Smooth muscle cell (in vitro differentiated cells): ENCODE measurements at regions not wholly inside any gene's neighbourhood (a gene's known extent, or its start where the extent isn't known, plus 50 kb on each side); places are given as distances from the start of the nearest gene placed in this dataset.

Experiments used
- DNase-seq: peaks from one replicate; lab custom pipeline; 2025; ENCODE audit not compliant: unreplicated experiment; lab: John Stamatoyannopoulos, UW
- H2AFZ ChIP-seq: fragments of 200-600 bp; sonication (generic); 2 replicates; pipeline ENCODE4 v1.6.0; 2016; ENCODE audit warnings: antibody characterized with exemption, low read depth, mild to moderate bottlenecking
- H3F3A ChIP-seq: fragments of 200-600 bp; sonication (generic); 2 replicates; pipeline ENCODE4 v1.6.0; 2017; ENCODE audit warnings: antibody characterized with exemption, low read depth
- H3K27ac ChIP-seq: fragments of 200-600 bp; sonication (generic); 2 replicates; pipeline ENCODE4 v1.5.1; 2016; ENCODE audit warnings: low read depth, mild to moderate bottlenecking
- H3K27me3 ChIP-seq: fragments of 200-600 bp; sonication (generic); 2 replicates; pipeline ENCODE4 v1.6.1; 2016; ENCODE audit warnings: low read depth, mild to moderate bottlenecking
- H3K36me3 ChIP-seq: fragments of 200-600 bp; sonication (generic); 2 replicates; pipeline ENCODE4 v1.5.1; 2016; ENCODE audit warnings: low read depth
- H3K4me1 ChIP-seq: fragments of 200-600 bp; sonication (generic); 2 replicates; pipeline ENCODE4 v1.5.1; 2016; ENCODE audit warnings: low read depth
- H3K4me2 ChIP-seq: fragments of 200-600 bp; sonication (generic); 2 replicates; pipeline ENCODE4 v1.6.0; 2016; ENCODE audit warnings: mild to moderate bottlenecking
- H3K4me3 ChIP-seq: fragments of 200-600 bp; sonication (generic); 2 replicates; pipeline ENCODE4 v1.5.1; 2016; ENCODE audit warnings: mild to moderate bottlenecking
- H3K79me2 ChIP-seq: fragments of 200-600 bp; sonication (generic); 2 replicates; pipeline ENCODE4 v1.6.0; 2016; ENCODE audit warnings: low read depth, mild to moderate bottlenecking
- H3K9ac ChIP-seq: fragments of 200-600 bp; sonication (generic); 2 replicates; pipeline ENCODE4 v1.6.0; 2016; ENCODE audit warnings: low read depth
- H3K9me3 ChIP-seq: fragments of 200-600 bp; sonication (generic); replicated peaks from 2 replicates; pipeline ENCODE4 v1.5.1; 2016; ENCODE audit warnings: low read depth
- H4K20me1 ChIP-seq: fragments of 200-600 bp; sonication (generic); 2 replicates; pipeline ENCODE4 v1.6.0; 2016; ENCODE audit warnings: low read depth
- WGBS: methylation state at CpG from one replicate; pipeline ENCODE4 v1.1.7; 2016; ENCODE audit warnings: low lambda C conversion rate; 5-methylcytosine and 5-hydroxymethylcytosine counted together
- TF ChIP-seq, protein P1 (sequence below): fragments of 200-600 bp; sonication (generic); IDR thresholded peaks from 2 replicates; pipeline ENCODE4 v1.5.1; 2017; ENCODE audit warnings: borderline replicate concordance, mild to moderate bottlenecking, antibody characterized with exemption; ENCODE audit not compliant: insufficient read depth, poor library complexity, severe bottlenecking

- Histone ChIP-seq H3K4me2 (no peak overlapping the region), H3K4me3 (no peak overlapping the region), H3K9me3 (no peaks in the 10 kb centered on the region), H3K27ac (no peak overlapping the region), H3F3A (no peaks in the 10 kb centered on the region), H4K20me1 (no peaks in the 10 kb centered on the region), H3K79me2 (no peaks in the 10 kb centered on the region), H3K36me3 (no peaks in the 10 kb centered on the region), H3K27me3 (no peaks in the 10 kb centered on the region), H2AFZ (no peak overlapping the region), H3K4me1 (no peaks in the 10 kb centered on the region), H3K9ac (no peak overlapping the region)
- no peak for DNase-seq
- TF ChIP-seq, protein P1, sequence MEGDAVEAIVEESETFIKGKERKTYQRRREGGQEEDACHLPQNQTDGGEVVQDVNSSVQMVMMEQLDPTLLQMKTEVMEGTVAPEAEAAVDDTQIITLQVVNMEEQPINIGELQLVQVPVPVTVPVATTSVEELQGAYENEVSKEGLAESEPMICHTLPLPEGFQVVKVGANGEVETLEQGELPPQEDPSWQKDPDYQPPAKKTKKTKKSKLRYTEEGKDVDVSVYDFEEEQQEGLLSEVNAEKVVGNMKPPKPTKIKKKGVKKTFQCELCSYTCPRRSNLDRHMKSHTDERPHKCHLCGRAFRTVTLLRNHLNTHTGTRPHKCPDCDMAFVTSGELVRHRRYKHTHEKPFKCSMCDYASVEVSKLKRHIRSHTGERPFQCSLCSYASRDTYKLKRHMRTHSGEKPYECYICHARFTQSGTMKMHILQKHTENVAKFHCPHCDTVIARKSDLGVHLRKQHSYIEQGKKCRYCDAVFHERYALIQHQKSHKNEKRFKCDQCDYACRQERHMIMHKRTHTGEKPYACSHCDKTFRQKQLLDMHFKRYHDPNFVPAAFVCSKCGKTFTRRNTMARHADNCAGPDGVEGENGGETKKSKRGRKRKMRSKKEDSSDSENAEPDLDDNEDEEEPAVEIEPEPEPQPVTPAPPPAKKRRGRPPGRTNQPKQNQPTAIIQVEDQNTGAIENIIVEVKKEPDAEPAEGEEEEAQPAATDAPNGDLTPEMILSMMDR = no peak
- 94% methylated on average over 4 of the region's 4 CpGs for WGBS
These were observed 541.6 kb downstream of the SLC4A3 start for GRCh38 chr2:220168891-220169546.

GRCh38 chr2:220174826-220175225, 547.4 kb downstream of the SLC4A3 start:
- no peak for DNase-seq
- Histone ChIP-seq H3K9me3 (no peaks in the 10 kb centered on the region), H3K4me2 (no peak overlapping the region), H3K4me3 (no peak overlapping the region), H3K27me3 (no peaks in the 10 kb centered on the region), H3F3A (no peaks in the 10 kb centered on the region), H3K79me2 (no peaks in the 10 kb centered on the region), H4K20me1 (no peaks in the 10 kb centered on the region), H3K9ac (no peak overlapping the region), H2AFZ (no peak overlapping the region), H3K4me1 (no peaks in the 10 kb centered on the region), H3K27ac (no peak overlapping the region), H3K36me3 (no peaks in the 10 kb centered on the region)
- TF ChIP-seq, protein P1 = no peak
- WGBS = 91% methylated on average over 2 of the region's 2 CpGs

GRCh38 chr2:220175967-220176366, 548.5 kb downstream of the SLC4A3 start:
- Histone ChIP-seq H3K4me1 (no peaks in the 10 kb centered on the region), H3F3A (no peaks in the 10 kb centered on the region), H3K4me2 (no peak overlapping the region), H3K79me2 (no peaks in the 10 kb centered on the region), H3K9ac (no peak overlapping the region), H4K20me1 (no peaks in the 10 kb centered on the region), H3K9me3 (no peaks in the 10 kb centered on the region), H2AFZ (no peak overlapping the region), H3K27me3 (no peaks in the 10 kb centered on the region), H3K36me3 (no peaks in the 10 kb centered on the region), H3K27ac (no peak overlapping the region), H3K4me3 (no peak overlapping the region)
- TF ChIP-seq, protein P1 = no peak
- no peak for DNase-seq
- 95% methylated on average over 2 of the region's 2 CpGs for WGBS
